SK-N-SH (cell line): ENCODE measurements at regions not wholly inside any gene's neighbourhood (a gene's known extent, or its start where the extent isn't known, plus 50 kb on each side); places are given as distances from the start of the nearest gene placed in this dataset.

ENCODE experiments used
- CTCF ChIA-PET: fragments of 300-600, 350-600 bp; formaldehyde crosslinking; extraction: SDS; loops from one replicate; lab custom pipeline; 2021; lab: Yijun Ruan, JAX
- POLR2A ChIA-PET: fragments of 350-600 bp; sonication (Branson Sonifier 250); formaldehyde crosslinking; extraction: SDS; loops from one replicate; lab custom pipeline; 2020; ENCODE audit warnings: antibody characterized with exemption, inconsistent platforms; lab: Yijun Ruan, JAX
- DNase-seq: peaks from one replicate; pipeline ENCODE4 v3.0.0; 2012
- H2AFZ ChIP-seq: fragments of 200-600 bp; sonication (generic); 2 replicates; pipeline ENCODE4 v1.8.1; 2016; ENCODE audit warnings: antibody characterized with exemption, mild to moderate bottlenecking, low read depth
- H3F3A ChIP-seq: fragments of 200-600 bp; sonication (generic); replicated peaks from 2 replicates; pipeline ENCODE3; 2016; ENCODE audit warnings: antibody characterized with exemption, mild to moderate bottlenecking; ENCODE audit not compliant: insufficient read depth
- H3K27ac ChIP-seq, 2 experiments: fragments of 200-500 bp in 1 of 2; fragments of 200-600 bp in 1 of 2; sonication (Bioruptor generic) in 1 of 2; sonication (generic), shearing (Covaris generic) in 1 of 2; 2 replicates each; pipeline versions ENCODE4 v1.5.1 to v1.6.1; 2014 to 2016; ENCODE audit warnings: low read depth in 2 of 2, inconsistent platforms in 1 of 2, low read length in 1 of 2, mild to moderate bottlenecking in 1 of 2, mixed read lengths in 1 of 2
- H3K27me3 ChIP-seq: fragments of 200-600 bp; sonication (generic), shearing (Covaris generic); 2 replicates; pipeline ENCODE4 v1.6.1; 2016; ENCODE audit warnings: mixed run types; ENCODE audit not compliant: insufficient read depth
- H3K36me3 ChIP-seq, 2 experiments: fragments of 200-500 bp in 1 of 2; fragments of 200-600 bp in 1 of 2; sonication (Bioruptor generic) in 1 of 2; sonication (generic) in 1 of 2; replicated peaks in 1 of 2; 2 replicates each; pipeline versions ENCODE3 to v1.5.1; 2014 to 2016; ENCODE audit warnings: low read length in 1 of 2, mild to moderate bottlenecking in 1 of 2; ENCODE audit not compliant: insufficient read depth in 2 of 2, control insufficient read depth in 1 of 2
- H3K4me1 ChIP-seq, 2 experiments: fragments of 200-500 bp in 1 of 2; fragments of 200-600 bp in 1 of 2; sonication (Bioruptor generic) in 1 of 2; sonication (generic), shearing (Covaris generic) in 1 of 2; 2 replicates each; pipeline versions ENCODE4 v1.5.1 to v1.6.1; 2014 to 2016; ENCODE audit warnings: low read depth in 1 of 2, low read length in 1 of 2, mixed run types in 1 of 2; ENCODE audit not compliant: insufficient read depth in 2 of 2, control insufficient read depth in 1 of 2
- H3K4me2 ChIP-seq: fragments of 200-600 bp; sonication (generic), shearing (Covaris generic); 2 replicates; pipeline ENCODE4 v1.6.1; 2017; ENCODE audit warnings: mixed run types
- H3K4me3 ChIP-seq, 2 experiments: fragments of 200-500 bp in 1 of 2; fragments of 200-600 bp in 1 of 2; sonication (Bioruptor generic) in 1 of 2; sonication (generic), shearing (Covaris generic) in 1 of 2; 2 replicates each; pipeline versions ENCODE4 v1.5.1 to v1.8.1; 2014 to 2016; ENCODE audit warnings: low read depth in 2 of 2, inconsistent platforms in 1 of 2, low read length in 1 of 2, mild to moderate bottlenecking in 1 of 2, mixed read lengths in 1 of 2, moderate library complexity in 1 of 2
- H3K79me2 ChIP-seq: fragments of 200-600 bp; sonication (generic); 2 replicates; pipeline ENCODE4 v1.8.1; 2017; ENCODE audit warnings: mild to moderate bottlenecking; ENCODE audit not compliant: insufficient read depth
- H3K9ac ChIP-seq: fragments of 200-600 bp; sonication (generic); 2 replicates; pipeline ENCODE4 v1.6.1; 2017; ENCODE audit warnings: mixed run types
- H3K9me2 ChIP-seq: fragments of 200-600 bp; sonication (generic); 2 replicates; pipeline ENCODE4 v1.6.1; 2017; ENCODE audit warnings: mixed run types
- H3K9me3 ChIP-seq: fragments of 200-600 bp; sonication (generic); 2 replicates; pipeline ENCODE4 v1.6.1; 2017; ENCODE audit warnings: mixed run types, mild to moderate bottlenecking, moderate library complexity
- H4K20me1 ChIP-seq: fragments of 200-600 bp; sonication (generic); 2 replicates; pipeline ENCODE4 v1.6.1; 2017; ENCODE audit warnings: mild to moderate bottlenecking, mixed run types; ENCODE audit not compliant: insufficient read depth
- ELF1 ChIP-seq: IDR thresholded peaks from 2 replicates; pipeline ENCODE4 v1.4.0; 2012
- EP300 ChIP-seq, 2 experiments: IDR thresholded peaks; 2 replicates each; pipeline versions ENCODE4 v1.4.0 to v1.6.1; 2012; ENCODE audit warnings: borderline replicate concordance in 1 of 2, low read depth in 1 of 2, low read length in 1 of 2
- FOXJ3 ChIP-seq: sonication (generic); formaldehyde crosslinking; IDR thresholded peaks from 2 replicates; pipeline ENCODE4 v1.5.1; 2020; ENCODE audit warnings: mild to moderate bottlenecking, missing genetic modification reagents
- GABPA ChIP-seq: IDR thresholded peaks from 2 replicates; pipeline ENCODE4 v1.4.0; 2012; ENCODE audit warnings: low read depth, mild to moderate bottlenecking
- JUND ChIP-seq: IDR thresholded peaks from 2 replicates; pipeline ENCODE4 v1.4.0; 2012
- MAX ChIP-seq: IDR thresholded peaks from 2 replicates; pipeline ENCODE4 v1.4.0; 2012; ENCODE audit warnings: low read depth
- MEF2A ChIP-seq: IDR thresholded peaks from 2 replicates; pipeline ENCODE4 v1.4.0; 2012; ENCODE audit warnings: low read depth, borderline replicate concordance
- NFIC ChIP-seq: IDR thresholded peaks from 2 replicates; pipeline ENCODE4 v1.4.0; 2012; ENCODE audit warnings: borderline replicate concordance
- PBX3 ChIP-seq: IDR thresholded peaks from 2 replicates; pipeline ENCODE4; 2012
- POLR2AphosphoS5 ChIP-seq: IDR thresholded peaks from 2 replicates; pipeline ENCODE4 v1.6.1; 2012; ENCODE audit warnings: low read depth, low read length
- RAD21 ChIP-seq: IDR thresholded peaks from 2 replicates; pipeline ENCODE4 v1.6.1; 2012; ENCODE audit warnings: mild to moderate bottlenecking, low read length
- RCOR1 ChIP-seq: fragments of 150-350 bp; IDR thresholded peaks from 2 replicates; pipeline ENCODE4 v1.6.1; 2017; ENCODE audit warnings: antibody characterized with exemption, low read length
- REST ChIP-seq: IDR thresholded peaks from 2 replicates; pipeline ENCODE4 v1.6.1; 2012; ENCODE audit warnings: mild to moderate bottlenecking, low read depth, low read length, moderate library complexity
- RXRA ChIP-seq: IDR thresholded peaks from 2 replicates; pipeline ENCODE4 v1.4.0; 2012; ENCODE audit warnings: low read depth, mild to moderate bottlenecking, borderline replicate concordance
- SMC3 ChIP-seq: IDR thresholded peaks from 2 replicates; pipeline ENCODE4 v1.6.1; 2012; ENCODE audit warnings: low read depth, low read length, improper control_type of control experiment
- USF1 ChIP-seq: IDR thresholded peaks from 2 replicates; pipeline ENCODE4 v1.4.0; 2012; ENCODE audit warnings: low read depth, borderline replicate concordance
- USF2 ChIP-seq: fragments of 150-350 bp; IDR thresholded peaks from 2 replicates; pipeline ENCODE4 v1.6.1; 2017; ENCODE audit warnings: antibody characterized with exemption, low read length, low read depth, borderline replicate concordance
- YY1 ChIP-seq: IDR thresholded peaks from 2 replicates; pipeline ENCODE4 v1.4.0; 2012; ENCODE audit warnings: low read depth, mild to moderate bottlenecking
- WGBS: methylation state at CpG from one replicate; pipeline ENCODE4 v1.1.6; 2017; ENCODE audit warnings: low lambda C conversion rate; 5-methylcytosine and 5-hydroxymethylcytosine counted together
- TF ChIP-seq, protein P1 (sequence below): fragments of 150-350 bp; IDR thresholded peaks from 2 replicates; pipeline ENCODE4 v1.6.1; 2016; ENCODE audit warnings: mild to moderate bottlenecking, low read depth, low read length

DNA sequence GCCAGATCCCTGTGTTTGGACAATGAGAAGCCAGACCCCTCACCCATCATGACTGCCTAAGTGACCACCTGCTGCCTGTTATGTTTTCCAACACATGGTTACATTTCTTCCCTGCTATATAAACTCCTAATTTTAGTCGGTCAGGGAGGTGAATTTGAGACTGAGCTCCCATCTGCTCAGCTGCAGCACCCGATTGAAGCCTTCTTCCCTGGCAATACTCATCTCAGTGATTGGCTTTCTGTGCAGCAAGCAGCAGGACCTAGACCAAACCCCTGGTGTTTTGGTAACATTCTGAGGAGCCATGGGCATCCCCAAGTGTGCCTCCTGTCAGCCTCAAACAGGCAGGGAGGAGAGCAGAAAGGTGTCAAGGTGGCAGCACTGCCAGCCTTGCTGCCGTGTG lies 141.2 kb downstream of the CD8B2 start:
- CTCF ChIA-PET: interaction anchor here (1.6 kb wide), 1 partner anchor 9 kb away, joined by 4 read pairs; no protein-coding TSS in a partner anchor
- Histone ChIP-seq H3K4me2 (no peak overlapping the region), H3K79me2 (no peaks in the 10 kb centered on the region), H3K27ac (no peak overlapping the region), H3F3A (no peaks in the 10 kb centered on the region), H4K20me1 (no peaks in the 10 kb centered on the region), H3K9ac (no peak overlapping the region), H3K4me1 (no peaks in the 10 kb centered on the region), H3K9me3 (no peaks in the 10 kb centered on the region), H3K36me3 (no peaks in the 10 kb centered on the region), H2AFZ (no peak overlapping the region), H3K27me3 (no peaks in the 10 kb centered on the region), H3K4me3 (no peak overlapping the region), H3K9me2 (no peaks in the 10 kb centered on the region)
- DNase-seq: no peak
- POLR2A ChIA-PET: no interaction called here
- WGBS: 28% methylated on average over 3 of the region's 3 CpGs
- TF ChIP-seq ELF1 (no peak), USF2 (no peak), MAX (no peak), RXRA (no peak), JUND (no peak), RCOR1 (no peak), REST (no peak), USF1 (no peak), RAD21 (no peak), MEF2A (no peak), POLR2AphosphoS5 (no peak), GABPA (no peak), PBX3 (no peak), FOXJ3 (CRISPR knock-in tag) (no peak), NFIC (no peak), EP300 (IDR thresholded peaks at IDR 0.05; ENCODE audit: borderline replicate concordance in 1 of 2, low read depth in 1 of 2, low read length in 1 of 2) (no peak), YY1 (no peak), SMC3 (no peak)
- TF ChIP-seq, protein P1, sequence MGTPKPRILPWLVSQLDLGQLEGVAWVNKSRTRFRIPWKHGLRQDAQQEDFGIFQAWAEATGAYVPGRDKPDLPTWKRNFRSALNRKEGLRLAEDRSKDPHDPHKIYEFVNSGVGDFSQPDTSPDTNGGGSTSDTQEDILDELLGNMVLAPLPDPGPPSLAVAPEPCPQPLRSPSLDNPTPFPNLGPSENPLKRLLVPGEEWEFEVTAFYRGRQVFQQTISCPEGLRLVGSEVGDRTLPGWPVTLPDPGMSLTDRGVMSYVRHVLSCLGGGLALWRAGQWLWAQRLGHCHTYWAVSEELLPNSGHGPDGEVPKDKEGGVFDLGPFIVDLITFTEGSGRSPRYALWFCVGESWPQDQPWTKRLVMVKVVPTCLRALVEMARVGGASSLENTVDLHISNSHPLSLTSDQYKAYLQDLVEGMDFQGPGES: no peak
